Peyer's patch (tissue), 4 donors: ENCODE measurements at regions not wholly inside any gene's neighbourhood (a gene's known extent, or its start where the extent isn't known, plus 50 kb on each side); places are given as distances from the start of the nearest gene placed in this dataset.
"Not testable (repeated sequence)": the region's sequence is repeated elsewhere in the genome, so short reads cannot be mapped to it uniquely, and the experiment has no call there.

Experiments used
- DNase-seq, 3 donors: peaks; one replicate each; pipeline ENCODE4 v3.0.0-alpha.2; 2017 to 2019
- H3K27ac ChIP-seq, 4 donors: fragments of 200-600 bp; sonication (generic); one replicate each; pipeline ENCODE4 v1.5.1; 2016 to 2019
- H3K27me3 ChIP-seq, 2 donors: fragments of 200-600 bp; sonication (generic); one replicate each; pipeline ENCODE4 v1.5.1; 2019
- H3K36me3 ChIP-seq, 3 donors: fragments of 200-600 bp; sonication (generic); one replicate each; pipeline ENCODE4 v1.5.1; 2016 to 2019
- H3K4me1 ChIP-seq, 4 donors: fragments of 200-600 bp; sonication (generic); one replicate each; pipeline ENCODE4 v1.5.1; 2016 to 2019
- H3K4me3 ChIP-seq, 4 donors: fragments of 200-600 bp; sonication (generic); 1 replicate in 3 of 4; 2 replicates in 1 of 4; pipeline ENCODE4 v1.5.1; 2016 to 2019; ENCODE audit warnings: mild to moderate bottlenecking in 1 of 4
- H3K9me3 ChIP-seq, 4 donors: fragments of 200-600 bp; sonication (generic); one replicate each; pipeline ENCODE4 v1.5.1; 2016 to 2019; ENCODE audit warnings: mild to moderate bottlenecking in 1 of 4
- CTCF ChIP-seq, 6 experiments: fragments of 450-650 bp in 4 of 6; fragments of 200-600 bp in 2 of 6; sonication (generic) in 1 of 6; IDR thresholded peaks; one replicate each; pipeline ENCODE4 v1.5.1; 2017 to 2019; ENCODE audit warnings: antibody characterized with exemption in 6 of 6, mild to moderate bottlenecking in 3 of 6, moderate library complexity in 1 of 6
- POLR2A ChIP-seq, 2 donors: fragments of 450-650 bp; IDR thresholded peaks; one replicate each; pipeline ENCODE4 v1.5.1; 2017; ENCODE audit warnings: antibody characterized with exemption in 2 of 2, mild to moderate bottlenecking in 2 of 2, moderate library complexity in 2 of 2

- no peaks in the 10 kb centered on the region for H3K4me1 ChIP-seq
- no peak for DNase-seq
- H3K36me3 ChIP-seq = no peaks in the 10 kb centered on the region
- no peak overlapping the region for H3K27ac ChIP-seq
- no peaks in the 10 kb centered on the region for H3K27me3 ChIP-seq
- H3K4me3 ChIP-seq = no peak overlapping the region
- H3K9me3 ChIP-seq = no peaks in the 10 kb centered on the region
- TF ChIP-seq POLR2A (IDR thresholded peaks at IDR 0.05) = no peak
- no peak for TF ChIP-seq CTCF (IDR thresholded peaks at IDR 0.05)
Observed at GRCh38 chr1:112855152-112855828, 100.7 kb downstream of the SLC16A1 start.

DNA sequence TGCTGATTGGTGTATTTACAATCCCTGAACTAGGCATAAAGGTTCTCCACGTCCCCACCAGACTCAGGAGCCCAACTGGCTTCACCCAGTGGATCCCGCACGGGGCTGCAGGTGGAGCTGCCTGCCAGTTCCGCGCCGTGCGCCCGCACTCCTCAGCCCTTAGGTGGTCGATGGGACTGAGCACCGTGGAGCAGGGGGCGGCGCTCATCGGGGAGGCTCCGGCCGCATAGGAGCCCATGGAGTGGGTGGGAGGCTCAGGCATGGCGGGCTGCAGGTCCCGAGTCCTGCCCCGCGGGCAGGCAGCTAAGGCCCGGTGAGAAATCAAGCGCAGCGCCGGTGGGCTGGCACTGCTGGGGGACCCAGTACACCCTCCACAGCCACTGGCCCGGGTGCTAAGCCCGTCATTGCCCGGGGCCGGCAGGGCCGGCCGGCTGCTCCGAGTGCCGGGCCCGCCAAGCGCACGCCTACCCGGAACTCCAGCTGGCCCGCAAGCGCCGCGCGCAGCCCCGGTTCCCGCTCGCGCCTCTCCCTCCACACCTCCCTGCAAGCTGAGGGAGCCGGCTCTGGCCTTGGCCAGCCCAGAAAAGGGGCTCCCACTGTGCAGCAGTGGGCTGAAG is 101.5 kb downstream of the SLC16A1 start:
- not testable (repeated sequence) for DNase-seq, H3K36me3 ChIP-seq, H3K27me3 ChIP-seq, H3K9me3 ChIP-seq, H3K4me1 ChIP-seq, H3K27ac ChIP-seq
- H3K4me3 ChIP-seq = peak overlapping the region in 2 of 4 donors; percentile 21 to 36

- peaks cover 0 to 13% (median 4%) of the 10 kb centered on the region in 4 donors for H3K4me1 ChIP-seq
- not testable (repeated sequence) for H3K4me3 ChIP-seq, H3K27me3 ChIP-seq, H3K36me3 ChIP-seq, H3K9me3 ChIP-seq, DNase-seq, H3K27ac ChIP-seq
Observed at GRCh38 chr1:112853915-112854314, 102.1 kb downstream of the SLC16A1 start.

DNA sequence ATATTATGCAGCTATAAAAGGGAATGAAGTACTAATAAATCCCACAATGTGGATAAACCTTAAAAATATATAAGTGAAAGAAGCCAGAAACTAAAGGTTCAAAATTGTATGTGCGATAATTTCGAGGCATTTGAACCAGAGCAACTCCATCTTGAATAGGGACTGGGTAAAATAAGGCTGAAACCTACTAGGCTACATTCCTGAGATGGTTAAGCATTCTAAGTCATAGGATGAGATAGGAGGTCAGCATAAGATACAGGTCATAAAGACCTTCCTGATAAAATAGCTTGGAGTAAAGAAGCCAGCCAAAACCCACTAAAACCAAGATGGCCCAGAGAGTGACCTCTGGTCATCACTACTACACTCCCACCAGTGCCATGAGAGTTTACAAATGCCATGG is 103.1 kb downstream of the SLC16A1 start:
- TF ChIP-seq POLR2A (IDR thresholded peaks at IDR 0.05) = no peak
- TF ChIP-seq CTCF (IDR thresholded peaks at IDR 0.05) = no peak
- no peak overlapping the region for H3K4me3 ChIP-seq
- DNase-seq = no peak

DNA sequence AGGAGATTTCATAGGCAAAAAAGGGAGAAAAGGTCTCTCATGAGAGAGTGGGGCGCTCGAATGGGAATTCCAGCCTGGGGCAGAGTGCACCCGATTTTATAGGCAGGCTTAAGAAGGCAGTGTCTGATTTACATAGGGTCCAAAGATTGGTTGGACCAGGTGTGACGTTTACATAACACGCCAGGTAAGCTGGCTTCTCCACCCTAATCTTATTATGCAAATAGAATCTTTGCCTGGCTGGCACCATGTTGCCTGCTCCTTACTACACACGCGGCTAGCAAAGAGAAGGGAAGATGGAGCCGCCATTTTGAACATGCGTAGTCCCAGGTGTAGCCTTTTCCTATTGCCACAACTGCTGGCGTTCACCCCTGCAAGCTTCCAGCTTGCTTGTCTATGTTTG is 103.7 kb downstream of the SLC16A1 start:
- Histone ChIP-seq H3K9me3 (no peaks in the 10 kb centered on the region), H3K27ac (no peak overlapping the region), H3K36me3 (no peaks in the 10 kb centered on the region), H3K4me3 (no peak overlapping the region), H3K4me1 (peaks cover 0 to 13% (median 4%) of the 10 kb centered on the region in 4 donors), H3K27me3 (no peaks in the 10 kb centered on the region)
- no peak for DNase-seq
- no peak for TF ChIP-seq CTCF (IDR thresholded peaks at IDR 0.05)
- no peak for TF ChIP-seq POLR2A (IDR thresholded peaks at IDR 0.05)

More for the DNA sequence above, 103.1 kb downstream of the SLC16A1 start:
- H3K27me3 ChIP-seq = no peaks in the 10 kb centered on the region
- H3K9me3 ChIP-seq = no peaks in the 10 kb centered on the region
- H3K27ac ChIP-seq = no peak overlapping the region
- H3K36me3 ChIP-seq = no peaks in the 10 kb centered on the region
- peaks cover 0 to 13% (median 4%) of the 10 kb centered on the region in 4 donors for H3K4me1 ChIP-seq

DNA sequence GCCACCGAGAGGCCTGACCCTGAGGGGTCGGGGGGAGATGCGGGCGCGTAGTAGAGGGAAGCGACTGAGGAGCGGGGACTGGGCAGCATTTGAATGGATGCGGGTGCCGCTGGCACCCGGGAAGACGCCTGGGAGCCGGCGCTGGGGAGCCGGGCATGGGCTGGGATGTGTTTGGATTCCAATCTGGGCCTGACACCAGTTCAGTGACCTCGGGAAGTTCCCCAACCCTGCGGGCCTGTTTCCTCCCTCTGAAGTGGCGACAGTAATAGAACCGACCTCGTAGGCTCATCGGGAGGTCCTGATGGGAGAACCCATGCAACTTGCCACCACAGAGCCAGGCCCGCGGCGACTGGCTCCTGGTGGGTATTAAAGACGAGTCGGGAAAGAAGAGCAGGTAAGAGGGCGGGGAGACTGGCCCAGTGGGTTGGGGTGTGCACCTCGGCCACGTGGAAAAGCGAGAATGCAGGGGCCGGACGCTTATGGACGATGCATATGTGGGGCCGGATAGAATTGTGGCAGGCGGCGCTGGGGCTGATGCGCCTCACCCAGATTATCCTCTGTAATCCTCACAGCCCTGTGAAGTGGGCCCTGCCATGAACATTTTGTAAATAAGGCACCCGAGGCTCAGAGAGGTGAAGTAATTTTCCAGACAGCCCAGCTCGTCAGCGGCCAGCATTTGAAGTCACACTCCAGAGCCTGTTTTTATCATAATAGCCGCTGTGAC is 105.8 kb downstream of the SLC16A1 start:
- Histone ChIP-seq H3K36me3 (no peaks in the 10 kb centered on the region), H3K27me3 (no peaks in the 10 kb centered on the region), H3K9me3 (no peaks in the 10 kb centered on the region), H3K4me3 (peak overlapping the region; percentile 5 to 56 (median 34)), H3K27ac (no peak overlapping the region), H3K4me1 (peaks cover 0 to 13% (median 4%) of the 10 kb centered on the region in 4 donors)
- TF ChIP-seq CTCF (IDR thresholded peaks at IDR 0.05) = no peak
- TF ChIP-seq POLR2A (IDR thresholded peaks at IDR 0.05) = no peak
- DNase-seq = no peak
